GM03348 (cell line): ENCODE measurements at regions not wholly inside any gene's neighbourhood (a gene's known extent, or its start where the extent isn't known, plus 50 kb on each side); places are given as distances from the start of the nearest gene placed in this dataset.
"Not testable (repeated sequence)": the region's sequence is repeated elsewhere in the genome, so short reads cannot be mapped to it uniquely, and the experiment has no call there.

Experiments used
- DNase-seq: peaks from one replicate; pipeline ENCODE4 v3.0.0; 2012; ENCODE audit warnings: low spot score

- DNase-seq, result not testable (repeated sequence)
Observed at GRCh38 chr12:34431509-34431908, 409.2 kb downstream of the ALG10 start.
